ENCODE measurements at regions not wholly inside any gene's neighbourhood (a gene's known extent, or its start where the extent isn't known, plus 50 kb on each side); places are given as distances from the start of the nearest gene placed in this dataset.

DNA sequence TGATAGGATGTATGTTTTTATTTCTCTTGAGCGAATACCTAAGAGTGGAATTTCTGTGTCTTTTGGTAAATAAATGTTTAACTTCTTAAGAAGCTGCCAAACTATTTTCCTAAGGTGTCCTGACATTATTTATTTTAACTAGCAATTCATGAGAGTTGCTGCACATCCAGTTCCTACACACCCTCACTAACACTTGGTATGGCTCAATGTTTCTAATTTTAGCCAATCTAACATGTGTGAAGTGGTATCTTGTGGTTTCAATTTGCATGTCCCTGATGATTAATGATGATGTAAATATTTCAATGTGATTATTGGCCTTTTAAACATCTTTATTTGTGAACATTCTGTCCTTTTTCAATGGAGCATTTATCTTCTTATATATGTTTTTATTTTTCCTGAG is 2095.5 kb upstream of the C9orf72 start:
- TF ChIP-seq, protein P1, sequence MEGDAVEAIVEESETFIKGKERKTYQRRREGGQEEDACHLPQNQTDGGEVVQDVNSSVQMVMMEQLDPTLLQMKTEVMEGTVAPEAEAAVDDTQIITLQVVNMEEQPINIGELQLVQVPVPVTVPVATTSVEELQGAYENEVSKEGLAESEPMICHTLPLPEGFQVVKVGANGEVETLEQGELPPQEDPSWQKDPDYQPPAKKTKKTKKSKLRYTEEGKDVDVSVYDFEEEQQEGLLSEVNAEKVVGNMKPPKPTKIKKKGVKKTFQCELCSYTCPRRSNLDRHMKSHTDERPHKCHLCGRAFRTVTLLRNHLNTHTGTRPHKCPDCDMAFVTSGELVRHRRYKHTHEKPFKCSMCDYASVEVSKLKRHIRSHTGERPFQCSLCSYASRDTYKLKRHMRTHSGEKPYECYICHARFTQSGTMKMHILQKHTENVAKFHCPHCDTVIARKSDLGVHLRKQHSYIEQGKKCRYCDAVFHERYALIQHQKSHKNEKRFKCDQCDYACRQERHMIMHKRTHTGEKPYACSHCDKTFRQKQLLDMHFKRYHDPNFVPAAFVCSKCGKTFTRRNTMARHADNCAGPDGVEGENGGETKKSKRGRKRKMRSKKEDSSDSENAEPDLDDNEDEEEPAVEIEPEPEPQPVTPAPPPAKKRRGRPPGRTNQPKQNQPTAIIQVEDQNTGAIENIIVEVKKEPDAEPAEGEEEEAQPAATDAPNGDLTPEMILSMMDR (IDR thresholded peaks at IDR 0.05; ENCODE audit: insufficient read depth, low read length), result no peak
- no peak for DNase-seq (ENCODE audit: low read depth)
- no peak overlapping the region for H3K4me3 ChIP-seq (ENCODE audit: low read depth, low read length)

DNA sequence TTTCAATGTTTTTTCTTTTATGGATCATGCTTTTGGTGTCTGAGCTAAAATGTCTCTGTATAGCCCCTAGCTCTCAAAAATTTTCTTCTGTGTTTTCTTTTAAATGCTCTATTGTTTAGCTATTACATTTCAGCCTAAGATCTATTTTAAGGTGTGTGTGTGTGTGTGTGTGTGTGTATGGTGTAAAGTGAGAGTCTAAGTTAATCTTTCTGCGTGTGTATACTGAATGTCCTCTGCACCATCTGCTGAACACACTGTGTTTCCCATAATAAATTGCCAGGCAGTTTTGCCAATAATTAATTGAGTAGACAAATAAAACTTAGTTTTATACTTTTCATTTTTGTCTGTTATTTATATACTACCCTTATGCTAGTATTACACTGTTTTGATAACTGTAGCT is 2096.3 kb upstream of the C9orf72 start:
- TF ChIP-seq, protein P1 (IDR thresholded peaks at IDR 0.05; ENCODE audit: insufficient read depth, low read length), result no peak
- no peak overlapping the region for H3K4me3 ChIP-seq (ENCODE audit: low read depth, low read length)
- no peak for DNase-seq (ENCODE audit: low read depth)

- peak; percentile 10 for DNase-seq (ENCODE audit: low read depth)
- H3K4me3 ChIP-seq (ENCODE audit: low read depth, low read length), result no peak overlapping the region
- TF ChIP-seq, protein P1 (IDR thresholded peaks at IDR 0.05; ENCODE audit: insufficient read depth, low read length), result no peak
Measured at GRCh38 chr9:29685531-29685930, 2112.2 kb upstream of the C9orf72 start.

- TF ChIP-seq, protein P1 (IDR thresholded peaks at IDR 0.05; ENCODE audit: insufficient read depth, low read length), result no peak
- H3K4me3 ChIP-seq (ENCODE audit: low read depth, low read length), result no peak overlapping the region
- DNase-seq (ENCODE audit: low read depth), result no peak
Measured at GRCh38 chr9:29691145-29691544, 2117.9 kb upstream of the C9orf72 start.

DNA sequence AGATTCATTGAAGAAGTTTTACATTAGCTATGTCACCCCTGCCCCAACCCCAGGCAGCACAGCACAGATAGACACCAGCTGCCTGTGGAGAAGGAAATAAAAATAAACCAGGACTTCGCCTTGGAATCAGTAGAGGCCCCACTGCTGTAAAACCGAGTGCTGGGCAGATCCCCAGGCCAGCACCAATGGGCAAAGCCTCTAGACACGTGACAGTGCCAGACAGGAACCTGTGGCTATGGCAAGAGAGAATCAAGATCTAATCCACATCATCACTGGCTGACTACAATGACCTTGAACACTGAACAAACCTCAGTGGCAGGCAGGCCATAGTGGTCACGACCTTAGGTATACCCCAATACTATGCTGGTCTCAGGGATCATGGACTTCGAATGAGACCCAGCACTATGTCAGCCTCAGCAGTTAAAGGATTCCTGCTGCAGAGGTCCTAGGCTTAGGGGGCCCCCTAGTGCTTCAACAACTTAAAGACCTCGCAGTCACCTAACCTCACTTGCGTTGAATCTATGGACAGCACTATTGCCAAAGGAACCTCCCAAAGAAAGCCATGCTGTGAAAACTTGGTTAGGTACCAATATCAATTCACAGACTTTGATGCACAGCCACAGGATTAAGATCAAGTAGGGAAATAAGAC is 2118.6 kb upstream of the C9orf72 start:
- no peak overlapping the region for H3K4me3 ChIP-seq (ENCODE audit: low read depth, low read length)
- DNase-seq (ENCODE audit: low read depth), result peak; percentile 48
- TF ChIP-seq, protein P1 (IDR thresholded peaks at IDR 0.05; ENCODE audit: insufficient read depth, low read length), result peak; percentile 28

GRCh38 chr9:29697011-29697410 is 2123.7 kb upstream of the C9orf72 start:
- H3K4me3 ChIP-seq (ENCODE audit: low read depth, low read length), result no peak overlapping the region
- TF ChIP-seq, protein P1 (IDR thresholded peaks at IDR 0.05; ENCODE audit: insufficient read depth, low read length), result no peak
- DNase-seq (ENCODE audit: low read depth), result peak; percentile 35

- no peak overlapping the region for H3K4me3 ChIP-seq (ENCODE audit: low read depth, low read length)
- TF ChIP-seq, protein P1 (IDR thresholded peaks at IDR 0.05; ENCODE audit: insufficient read depth, low read length), result no peak
- peak; percentile 4 for DNase-seq (ENCODE audit: low read depth)
Measured at GRCh38 chr9:29701559-29701958, 2128.3 kb upstream of the C9orf72 start.
